Upper lobe of left lung (tissue), 4 donors: ENCODE measurements at regions not wholly inside any gene's neighbourhood (a gene's known extent, or its start where the extent isn't known, plus 50 kb on each side); places are given as distances from the start of the nearest gene placed in this dataset.

Source experiments
- CTCF ChIP-seq, 6 experiments: fragments of 450-650 bp in 4 of 6; fragments of 200-600 bp in 2 of 6; sonication (generic) in 2 of 6; IDR thresholded peaks; one replicate each; pipeline ENCODE4 v1.5.1; 2016 to 2019; ENCODE audit warnings: antibody characterized with exemption in 6 of 6
- POLR2AphosphoS5 ChIP-seq, 2 donors: sonication (generic); formaldehyde crosslinking; IDR thresholded peaks; one replicate each; pipeline ENCODE4 v1.5.1; 2017; ENCODE audit warnings: antibody characterized with exemption in 2 of 2

- TF ChIP-seq POLR2AphosphoS5 (IDR thresholded peaks at IDR 0.05) (no peak), CTCF (IDR thresholded peaks at IDR 0.05) (no peak)
Measured at GRCh38 chr1:195981448-195982139, 626.6 kb downstream of the KCNT2 start.
